ENCODE measurements at regions not wholly inside any gene's neighbourhood (a gene's known extent, or its start where the extent isn't known, plus 50 kb on each side); places are given as distances from the start of the nearest gene placed in this dataset.
"Not testable (repeated sequence)": the region's sequence is repeated elsewhere in the genome, so short reads cannot be mapped to it uniquely, and the experiment has no call there.

GRCh38 chr2:184197413-184197812 is 400.9 kb upstream of the ZNF804A start:
- no peak overlapping the region for H2AFZ ChIP-seq
- no peaks in the 10 kb centered on the region for H3K27me3 Mint-ChIP-seq (ENCODE audit: insufficient read depth, low read depth, poor library complexity)
- peaks cover 15% of the 10 kb centered on the region; the same call in 1 of the 2 replicates for H3K4me1 ChIP-seq (ENCODE audit: insufficient read depth)
- no peaks in the 10 kb centered on the region for H3K36me3 ChIP-seq (ENCODE audit: insufficient read depth)
- ATAC-seq (peak; percentile 65), DNase-seq (ENCODE audit: low spot score) (no peak)
- H3K4me2 ChIP-seq: peak overlapping the region; percentile 33; the same call in 1 of the 2 replicates
- H4K20me1 ChIP-seq (replicated peaks; ENCODE audit: insufficient read depth): no peaks in the 10 kb centered on the region
- no peak overlapping the region for H3K27ac ChIP-seq (ENCODE audit: low read depth)
- no peaks in the 10 kb centered on the region for H3K36me3 Mint-ChIP-seq (ENCODE audit: low read depth)
- H3K27ac Mint-ChIP-seq: peak overlapping the region; percentile 67; the same call in 1 of the 2 replicates
- no peaks in the 10 kb centered on the region for H3K79me2 ChIP-seq (replicated peaks; ENCODE audit: insufficient read depth)
- H3K4me3 ChIP-seq: no peak overlapping the region
- no peaks in the 10 kb centered on the region for H3K9me2 ChIP-seq (ENCODE audit: insufficient read depth)
- H3K27me3 ChIP-seq (ENCODE audit: insufficient read depth): no peaks in the 10 kb centered on the region
- TF ChIP-seq, protein P1, sequence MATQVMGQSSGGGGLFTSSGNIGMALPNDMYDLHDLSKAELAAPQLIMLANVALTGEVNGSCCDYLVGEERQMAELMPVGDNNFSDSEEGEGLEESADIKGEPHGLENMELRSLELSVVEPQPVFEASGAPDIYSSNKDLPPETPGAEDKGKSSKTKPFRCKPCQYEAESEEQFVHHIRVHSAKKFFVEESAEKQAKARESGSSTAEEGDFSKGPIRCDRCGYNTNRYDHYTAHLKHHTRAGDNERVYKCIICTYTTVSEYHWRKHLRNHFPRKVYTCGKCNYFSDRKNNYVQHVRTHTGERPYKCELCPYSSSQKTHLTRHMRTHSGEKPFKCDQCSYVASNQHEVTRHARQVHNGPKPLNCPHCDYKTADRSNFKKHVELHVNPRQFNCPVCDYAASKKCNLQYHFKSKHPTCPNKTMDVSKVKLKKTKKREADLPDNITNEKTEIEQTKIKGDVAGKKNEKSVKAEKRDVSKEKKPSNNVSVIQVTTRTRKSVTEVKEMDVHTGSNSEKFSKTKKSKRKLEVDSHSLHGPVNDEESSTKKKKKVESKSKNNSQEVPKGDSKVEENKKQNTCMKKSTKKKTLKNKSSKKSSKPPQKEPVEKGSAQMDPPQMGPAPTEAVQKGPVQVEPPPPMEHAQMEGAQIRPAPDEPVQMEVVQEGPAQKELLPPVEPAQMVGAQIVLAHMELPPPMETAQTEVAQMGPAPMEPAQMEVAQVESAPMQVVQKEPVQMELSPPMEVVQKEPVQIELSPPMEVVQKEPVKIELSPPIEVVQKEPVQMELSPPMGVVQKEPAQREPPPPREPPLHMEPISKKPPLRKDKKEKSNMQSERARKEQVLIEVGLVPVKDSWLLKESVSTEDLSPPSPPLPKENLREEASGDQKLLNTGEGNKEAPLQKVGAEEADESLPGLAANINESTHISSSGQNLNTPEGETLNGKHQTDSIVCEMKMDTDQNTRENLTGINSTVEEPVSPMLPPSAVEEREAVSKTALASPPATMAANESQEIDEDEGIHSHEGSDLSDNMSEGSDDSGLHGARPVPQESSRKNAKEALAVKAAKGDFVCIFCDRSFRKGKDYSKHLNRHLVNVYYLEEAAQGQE (IDR thresholded peaks at IDR 0.05; ENCODE audit: unreplicated experiment): no peak
- TF ChIP-seq, protein P2, sequence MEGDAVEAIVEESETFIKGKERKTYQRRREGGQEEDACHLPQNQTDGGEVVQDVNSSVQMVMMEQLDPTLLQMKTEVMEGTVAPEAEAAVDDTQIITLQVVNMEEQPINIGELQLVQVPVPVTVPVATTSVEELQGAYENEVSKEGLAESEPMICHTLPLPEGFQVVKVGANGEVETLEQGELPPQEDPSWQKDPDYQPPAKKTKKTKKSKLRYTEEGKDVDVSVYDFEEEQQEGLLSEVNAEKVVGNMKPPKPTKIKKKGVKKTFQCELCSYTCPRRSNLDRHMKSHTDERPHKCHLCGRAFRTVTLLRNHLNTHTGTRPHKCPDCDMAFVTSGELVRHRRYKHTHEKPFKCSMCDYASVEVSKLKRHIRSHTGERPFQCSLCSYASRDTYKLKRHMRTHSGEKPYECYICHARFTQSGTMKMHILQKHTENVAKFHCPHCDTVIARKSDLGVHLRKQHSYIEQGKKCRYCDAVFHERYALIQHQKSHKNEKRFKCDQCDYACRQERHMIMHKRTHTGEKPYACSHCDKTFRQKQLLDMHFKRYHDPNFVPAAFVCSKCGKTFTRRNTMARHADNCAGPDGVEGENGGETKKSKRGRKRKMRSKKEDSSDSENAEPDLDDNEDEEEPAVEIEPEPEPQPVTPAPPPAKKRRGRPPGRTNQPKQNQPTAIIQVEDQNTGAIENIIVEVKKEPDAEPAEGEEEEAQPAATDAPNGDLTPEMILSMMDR (conservative IDR thresholded peaks at IDR 0.05; ENCODE audit: low read depth in 2 of 2): no peak
- TF ChIP-seq, protein P3, sequence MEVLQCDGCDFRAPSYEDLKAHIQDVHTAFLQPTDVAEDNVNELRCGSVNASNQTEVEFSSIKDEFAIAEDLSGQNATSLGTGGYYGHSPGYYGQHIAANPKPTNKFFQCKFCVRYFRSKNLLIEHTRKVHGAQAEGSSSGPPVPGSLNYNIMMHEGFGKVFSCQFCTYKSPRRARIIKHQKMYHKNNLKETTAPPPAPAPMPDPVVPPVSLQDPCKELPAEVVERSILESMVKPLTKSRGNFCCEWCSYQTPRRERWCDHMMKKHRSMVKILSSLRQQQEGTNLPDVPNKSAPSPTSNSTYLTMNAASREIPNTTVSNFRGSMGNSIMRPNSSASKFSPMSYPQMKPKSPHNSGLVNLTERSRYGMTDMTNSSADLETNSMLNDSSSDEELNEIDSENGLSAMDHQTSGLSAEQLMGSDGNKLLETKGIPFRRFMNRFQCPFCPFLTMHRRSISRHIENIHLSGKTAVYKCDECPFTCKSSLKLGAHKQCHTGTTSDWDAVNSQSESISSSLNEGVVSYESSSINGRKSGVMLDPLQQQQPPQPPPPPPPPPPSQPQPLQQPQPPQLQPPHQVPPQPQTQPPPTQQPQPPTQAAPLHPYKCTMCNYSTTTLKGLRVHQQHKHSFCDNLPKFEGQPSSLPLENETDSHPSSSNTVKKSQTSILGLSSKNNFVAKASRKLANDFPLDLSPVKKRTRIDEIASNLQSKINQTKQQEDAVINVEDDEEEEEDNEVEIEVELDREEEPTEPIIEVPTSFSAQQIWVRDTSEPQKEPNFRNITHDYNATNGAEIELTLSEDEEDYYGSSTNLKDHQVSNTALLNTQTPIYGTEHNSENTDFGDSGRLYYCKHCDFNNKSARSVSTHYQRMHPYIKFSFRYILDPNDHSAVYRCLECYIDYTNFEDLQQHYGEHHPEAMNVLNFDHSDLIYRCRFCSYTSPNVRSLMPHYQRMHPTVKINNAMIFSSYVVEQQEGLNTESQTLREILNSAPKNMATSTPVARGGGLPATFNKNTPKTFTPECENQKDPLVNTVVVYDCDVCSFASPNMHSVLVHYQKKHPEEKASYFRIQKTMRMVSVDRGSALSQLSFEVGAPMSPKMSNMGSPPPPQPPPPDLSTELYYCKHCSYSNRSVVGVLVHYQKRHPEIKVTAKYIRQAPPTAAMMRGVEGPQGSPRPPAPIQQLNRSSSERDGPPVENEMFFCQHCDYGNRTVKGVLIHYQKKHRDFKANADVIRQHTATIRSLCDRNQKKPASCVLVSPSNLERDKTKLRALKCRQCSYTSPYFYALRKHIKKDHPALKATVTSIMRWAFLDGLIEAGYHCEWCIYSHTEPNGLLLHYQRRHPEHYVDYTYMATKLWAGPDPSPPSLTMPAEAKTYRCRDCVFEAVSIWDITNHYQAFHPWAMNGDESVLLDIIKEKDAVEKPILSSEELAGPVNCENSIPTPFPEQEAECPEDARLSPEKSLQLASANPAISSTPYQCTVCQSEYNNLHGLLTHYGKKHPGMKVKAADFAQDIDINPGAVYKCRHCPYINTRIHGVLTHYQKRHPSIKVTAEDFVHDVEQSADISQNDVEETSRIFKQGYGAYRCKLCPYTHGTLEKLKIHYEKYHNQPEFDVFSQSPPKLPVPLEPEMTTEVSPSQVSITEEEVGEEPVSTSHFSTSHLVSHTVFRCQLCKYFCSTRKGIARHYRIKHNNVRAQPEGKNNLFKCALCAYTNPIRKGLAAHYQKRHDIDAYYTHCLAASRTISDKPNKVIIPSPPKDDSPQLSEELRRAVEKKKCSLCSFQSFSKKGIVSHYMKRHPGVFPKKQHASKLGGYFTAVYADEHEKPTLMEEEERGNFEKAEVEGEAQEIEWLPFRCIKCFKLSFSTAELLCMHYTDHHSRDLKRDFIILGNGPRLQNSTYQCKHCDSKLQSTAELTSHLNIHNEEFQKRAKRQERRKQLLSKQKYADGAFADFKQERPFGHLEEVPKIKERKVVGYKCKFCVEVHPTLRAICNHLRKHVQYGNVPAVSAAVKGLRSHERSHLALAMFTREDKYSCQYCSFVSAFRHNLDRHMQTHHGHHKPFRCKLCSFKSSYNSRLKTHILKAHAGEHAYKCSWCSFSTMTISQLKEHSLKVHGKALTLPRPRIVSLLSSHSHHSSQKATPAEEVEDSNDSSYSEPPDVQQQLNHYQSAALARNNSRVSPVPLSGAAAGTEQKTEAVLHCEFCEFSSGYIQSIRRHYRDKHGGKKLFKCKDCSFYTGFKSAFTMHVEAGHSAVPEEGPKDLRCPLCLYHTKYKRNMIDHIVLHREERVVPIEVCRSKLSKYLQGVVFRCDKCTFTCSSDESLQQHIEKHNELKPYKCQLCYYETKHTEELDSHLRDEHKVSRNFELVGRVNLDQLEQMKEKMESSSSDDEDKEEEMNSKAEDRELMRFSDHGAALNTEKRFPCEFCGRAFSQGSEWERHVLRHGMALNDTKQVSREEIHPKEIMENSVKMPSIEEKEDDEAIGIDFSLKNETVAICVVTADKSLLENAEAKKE (CRISPR knock-in tag; IDR thresholded peaks at IDR 0.05): no peak
- TF ChIP-seq EZH2 (IDR thresholded peaks at IDR 0.05; ENCODE audit: low read depth, unreplicated experiment) (no peak), JUNB (IDR thresholded peaks at IDR 0.05; ENCODE audit: unreplicated experiment) (no peak), POLR2AphosphoS5 (IDR thresholded peaks at IDR 0.05; ENCODE audit: low read depth) (no peak), NANOG (IDR thresholded peaks at IDR 0.05; ENCODE audit: borderline replicate concordance) (0 out of 2 replicates have a peak, but pooled peaks have one; percentile 24), ZNF114 (CRISPR knock-in tag; IDR thresholded peaks at IDR 0.05) (no peak), STAT1 (IDR thresholded peaks at IDR 0.05; ENCODE audit: unreplicated experiment) (no peak)
- peaks cover 12% of the 10 kb centered on the region for H3K4me1 Mint-ChIP-seq
- no peaks in the 10 kb centered on the region for H3F3A ChIP-seq (replicated peaks; ENCODE audit: low read depth)
- no peak overlapping the region for H3K4me3 Mint-ChIP-seq
- H3K9me3 Mint-ChIP-seq: no peaks in the 10 kb centered on the region

DNA sequence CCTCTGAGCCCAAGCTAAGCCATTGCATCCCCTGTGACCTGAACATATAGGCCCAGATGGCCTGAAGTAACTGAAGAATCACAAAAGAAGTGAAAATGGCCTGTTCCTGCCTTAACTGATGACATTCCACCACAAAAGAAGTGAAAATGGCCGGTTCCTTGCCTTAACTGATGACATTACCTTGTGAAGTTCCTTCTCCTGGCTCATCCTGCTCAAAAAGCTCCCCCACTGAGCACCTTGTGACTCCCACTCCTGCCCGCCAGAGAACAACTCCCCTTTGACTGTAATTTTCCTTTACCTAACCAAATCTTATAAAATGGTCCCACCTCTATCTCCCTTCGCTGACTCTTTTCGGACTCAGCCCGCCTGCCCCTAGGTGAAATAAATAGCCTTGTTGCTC is 399.5 kb upstream of the ZNF804A start:
- DNase-seq (ENCODE audit: low spot score): peak; percentile 17
- not testable (repeated sequence) for H3K36me3 ChIP-seq (ENCODE audit: insufficient read depth); H3K36me3 Mint-ChIP-seq (ENCODE audit: low read depth); H3F3A ChIP-seq (replicated peaks; ENCODE audit: low read depth); ATAC-seq; H3K9me3 Mint-ChIP-seq; H3K9me2 ChIP-seq (ENCODE audit: insufficient read depth); H3K4me3 ChIP-seq; H3K79me2 ChIP-seq (replicated peaks; ENCODE audit: insufficient read depth); H2AFZ ChIP-seq; H3K27me3 ChIP-seq (ENCODE audit: insufficient read depth); H3K4me3 Mint-ChIP-seq; H3K27me3 Mint-ChIP-seq (ENCODE audit: insufficient read depth, low read depth, poor library complexity); H3K27ac ChIP-seq (ENCODE audit: low read depth); H4K20me1 ChIP-seq (replicated peaks; ENCODE audit: insufficient read depth)
- H3K4me2 ChIP-seq: peak overlapping the region; percentile 22; the same call in 1 of the 2 replicates
- H3K4me1 ChIP-seq (ENCODE audit: insufficient read depth): peaks cover 15% of the 10 kb centered on the region; the same call in 1 of the 2 replicates
- H3K4me1 Mint-ChIP-seq: peaks cover 12% of the 10 kb centered on the region
- H3K27ac Mint-ChIP-seq: peak overlapping the region; percentile 48

All from GM23338 (cell line).